OCI-LY1 (cell line): ENCODE measurements at regions not wholly inside any gene's neighbourhood (a gene's known extent, or its start where the extent isn't known, plus 50 kb on each side); places are given as distances from the start of the nearest gene placed in this dataset.

Source experiments
- CTCF ChIP-seq: fragments of 200-600 bp; sonication (generic), shearing (Covaris generic); IDR thresholded peaks from 2 replicates; pipeline ENCODE4 v1.5.1; 2017; ENCODE audit warnings: mild to moderate bottlenecking, antibody characterized with exemption, low read length, moderate library complexity, mixed read lengths
- EZH2 ChIP-seq: fragments of 200-600 bp; sonication (generic), shearing (Covaris generic); IDR thresholded peaks from 2 replicates; pipeline ENCODE4 v1.8.0; 2017; ENCODE audit warnings: borderline replicate concordance, mixed run types, mild to moderate bottlenecking, antibody characterized with exemption, low read length, moderate library complexity, mixed read lengths

- TF ChIP-seq EZH2 (no peak), CTCF (no peak)
Observed at GRCh38 chr7:34449765-34450164, 208.3 kb upstream of the NPSR1 start.
